Activated T-helper 17 cell treated with anti-CD3 and anti-CD28 coated beads, Interleukin-2, amount 50 U/mL, for 72 hours (primary cell): ENCODE measurements at regions not wholly inside any gene's neighbourhood (a gene's known extent, or its start where the extent isn't known, plus 50 kb on each side); places are given as distances from the start of the nearest gene placed in this dataset.

Source experiments
- ATAC-seq: fragments of 150-1000 bp; cut with Tn5 transposase; replicated peaks from 2 replicates; pipeline ENCODE4 v1.10.0; 2021; ENCODE audit warnings: mild to moderate bottlenecking, moderate library complexity
- H3K27ac Mint-ChIP-seq: one replicate; pipeline ENCODE4 v1.8.0; 2022; ENCODE audit warnings: mixed read lengths
- H3K27me3 Mint-ChIP-seq: one replicate; pipeline ENCODE4 v1.8.0; 2022; ENCODE audit warnings: mixed read lengths
- H3K36me3 Mint-ChIP-seq: one replicate; pipeline ENCODE4 v1.8.0; 2022; ENCODE audit warnings: low read depth, mild to moderate bottlenecking, mixed read lengths
- H3K4me1 Mint-ChIP-seq: one replicate; pipeline ENCODE4 v1.8.0; 2022; ENCODE audit warnings: mixed read lengths
- H3K4me3 Mint-ChIP-seq: one replicate; pipeline ENCODE4 v1.8.0; 2022; ENCODE audit warnings: mild to moderate bottlenecking, mixed read lengths
- H3K9me3 Mint-ChIP-seq: one replicate; pipeline ENCODE4 v1.8.0; 2022; ENCODE audit warnings: mixed read lengths

- H3K4me3 Mint-ChIP-seq, result no peak overlapping the region
- no peak for ATAC-seq
- H3K36me3 Mint-ChIP-seq, result no peaks in the 10 kb centered on the region
- no peaks in the 10 kb centered on the region for H3K4me1 Mint-ChIP-seq
- H3K27me3 Mint-ChIP-seq, result peaks cover 8% of the 10 kb centered on the region
- H3K27ac Mint-ChIP-seq, result no peak overlapping the region
- H3K9me3 Mint-ChIP-seq, result peaks cover 6% of the 10 kb centered on the region
Observed at GRCh38 chr22:49413146-49413545, 414.5 kb downstream of the BRD1 start.

DNA sequence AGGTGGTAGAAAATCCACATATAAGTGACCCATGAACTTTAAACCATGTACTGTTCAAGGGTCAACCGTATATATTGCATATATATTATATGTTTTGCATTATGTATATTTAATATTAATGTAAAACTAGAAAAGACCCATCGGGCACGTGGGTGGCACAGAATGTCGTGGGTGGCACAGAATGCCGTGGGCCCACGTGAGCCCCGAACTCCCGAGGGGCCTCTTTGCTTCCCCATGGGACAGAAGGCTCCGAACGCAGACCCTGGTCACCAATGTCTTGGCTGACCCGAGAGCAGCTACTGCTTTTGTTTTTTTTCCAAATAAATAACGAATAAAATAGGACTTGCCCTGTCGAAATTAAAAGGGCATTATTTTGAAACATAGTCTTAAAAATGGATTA lies 415.4 kb downstream of the BRD1 start:
- Mint-ChIP-seq H3K4me3 (no peak overlapping the region), H3K4me1 (no peaks in the 10 kb centered on the region), H3K27ac (no peak overlapping the region), H3K9me3 (peaks cover 6% of the 10 kb centered on the region), H3K27me3 (peaks cover 12% of the 10 kb centered on the region), H3K36me3 (no peaks in the 10 kb centered on the region)
- ATAC-seq, result no peak

GRCh38 chr22:49411236-49411635 lies 416.4 kb downstream of the BRD1 start:
- Mint-ChIP-seq H3K4me3 (no peak overlapping the region), H3K27me3 (peaks cover 18% of the 10 kb centered on the region), H3K27ac (no peak overlapping the region), H3K9me3 (peaks cover 6% of the 10 kb centered on the region), H3K36me3 (no peaks in the 10 kb centered on the region), H3K4me1 (no peaks in the 10 kb centered on the region)
- ATAC-seq, result no peak

- Mint-ChIP-seq H3K4me3 (no peak overlapping the region), H3K4me1 (no peaks in the 10 kb centered on the region)
Observed at GRCh38 chr22:49408102-49408836, 419.4 kb downstream of the BRD1 start.

DNA sequence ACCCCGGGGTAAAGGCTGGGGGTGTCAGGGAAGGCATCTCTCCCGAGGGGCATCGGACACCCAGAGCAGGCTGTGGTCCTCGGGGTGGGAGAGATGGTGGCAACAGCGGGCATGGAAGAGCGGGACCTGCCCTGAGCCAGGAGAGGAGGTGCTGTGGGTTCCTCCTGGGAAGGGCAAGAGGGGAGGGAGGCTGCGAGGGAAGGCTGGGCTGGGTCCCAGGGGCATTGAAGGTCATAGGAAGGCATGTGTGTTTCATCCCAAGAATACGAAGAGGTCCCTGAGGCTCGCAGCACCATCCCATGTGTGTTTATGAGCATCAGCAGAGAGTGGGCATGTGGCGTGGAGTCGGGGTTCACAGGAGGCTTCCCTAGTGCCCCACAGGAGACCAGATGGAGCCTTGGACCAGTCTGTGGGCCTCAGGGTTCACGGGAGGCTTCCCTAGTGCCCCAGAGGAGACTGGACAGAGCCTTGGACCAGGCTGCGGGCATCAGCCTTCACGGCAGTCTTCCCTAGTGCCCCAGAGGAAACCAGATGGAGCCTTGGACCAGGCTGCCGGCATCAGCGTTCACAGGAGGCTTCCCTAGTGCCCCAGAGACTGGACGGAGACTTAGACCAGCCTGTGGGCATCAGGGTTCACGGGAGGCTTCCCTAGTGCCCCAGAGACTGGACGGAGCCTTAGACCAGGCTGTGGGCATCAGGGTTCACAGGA lies 420.6 kb downstream of the BRD1 start:
- Mint-ChIP-seq H3K4me1 (no peaks in the 10 kb centered on the region), H3K27me3 (peaks cover 32% of the 10 kb centered on the region), H3K9me3 (peaks cover 6% of the 10 kb centered on the region), H3K4me3 (no peak overlapping the region), H3K36me3 (no peaks in the 10 kb centered on the region), H3K27ac (no peak overlapping the region)
- ATAC-seq, result no peak

More at GRCh38 chr22:49408102-49408836, 419.4 kb downstream of the BRD1 start:
- Mint-ChIP-seq H3K27ac (no peak overlapping the region), H3K36me3 (no peaks in the 10 kb centered on the region), H3K27me3 (peaks cover 30% of the 10 kb centered on the region), H3K9me3 (peaks cover 6% of the 10 kb centered on the region)
- ATAC-seq, result no peak

- Mint-ChIP-seq H3K36me3 (no peaks in the 10 kb centered on the region), H3K27me3 (peaks cover 29% of the 10 kb centered on the region), H3K4me3 (no peak overlapping the region), H3K9me3 (peaks cover 6% of the 10 kb centered on the region), H3K4me1 (no peaks in the 10 kb centered on the region), H3K27ac (no peak overlapping the region)
- no peak for ATAC-seq
Observed at GRCh38 chr22:49406047-49406650, 421.5 kb downstream of the BRD1 start.

- no peak overlapping the region for H3K4me3 Mint-ChIP-seq
- no peaks in the 10 kb centered on the region for H3K36me3 Mint-ChIP-seq
- no peaks in the 10 kb centered on the region for H3K4me1 Mint-ChIP-seq
- peaks cover 29% of the 10 kb centered on the region for H3K27me3 Mint-ChIP-seq
- H3K9me3 Mint-ChIP-seq, result peaks cover 6% of the 10 kb centered on the region
- ATAC-seq, result no peak
- no peak overlapping the region for H3K27ac Mint-ChIP-seq
Observed at GRCh38 chr22:49405590-49405989, 422.1 kb downstream of the BRD1 start.

DNA sequence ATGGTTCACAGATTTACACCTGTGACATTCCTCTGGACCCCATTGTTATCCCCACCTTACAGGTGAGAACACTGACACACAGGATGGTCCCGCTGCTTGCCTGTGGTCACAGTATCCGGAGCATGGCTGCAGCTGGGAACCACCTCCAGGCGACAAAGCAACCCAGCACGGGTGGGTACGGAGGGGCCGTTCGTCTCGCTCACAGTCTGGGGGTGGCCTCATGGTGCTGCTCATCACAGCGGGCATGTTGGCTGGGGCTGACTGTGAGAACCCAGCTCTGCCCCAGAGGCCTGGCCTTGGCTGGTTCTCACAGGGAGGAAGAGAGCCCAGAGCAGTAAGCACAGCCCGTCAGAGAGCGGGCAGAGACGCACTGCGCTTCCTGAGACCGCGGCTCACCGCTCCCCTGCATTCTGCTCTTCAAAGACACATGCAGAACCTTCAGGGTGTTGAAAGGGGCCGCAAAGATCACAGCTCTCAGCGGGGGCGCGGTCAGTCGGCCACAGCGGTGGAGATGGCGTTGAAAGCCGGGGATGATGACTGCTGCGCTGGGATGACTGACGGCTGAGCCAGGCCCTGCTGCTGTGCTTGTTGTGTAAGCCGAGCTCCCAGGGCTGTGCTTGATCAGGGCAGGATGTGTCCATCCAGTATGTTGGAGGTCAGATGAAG lies 423.0 kb downstream of the BRD1 start:
- Mint-ChIP-seq H3K27me3 (peaks cover 29% of the 10 kb centered on the region), H3K9me3 (peaks cover 5% of the 10 kb centered on the region), H3K27ac (no peak overlapping the region), H3K4me1 (no peaks in the 10 kb centered on the region), H3K36me3 (no peaks in the 10 kb centered on the region), H3K4me3 (no peak overlapping the region)
- ATAC-seq, result no peak

DNA sequence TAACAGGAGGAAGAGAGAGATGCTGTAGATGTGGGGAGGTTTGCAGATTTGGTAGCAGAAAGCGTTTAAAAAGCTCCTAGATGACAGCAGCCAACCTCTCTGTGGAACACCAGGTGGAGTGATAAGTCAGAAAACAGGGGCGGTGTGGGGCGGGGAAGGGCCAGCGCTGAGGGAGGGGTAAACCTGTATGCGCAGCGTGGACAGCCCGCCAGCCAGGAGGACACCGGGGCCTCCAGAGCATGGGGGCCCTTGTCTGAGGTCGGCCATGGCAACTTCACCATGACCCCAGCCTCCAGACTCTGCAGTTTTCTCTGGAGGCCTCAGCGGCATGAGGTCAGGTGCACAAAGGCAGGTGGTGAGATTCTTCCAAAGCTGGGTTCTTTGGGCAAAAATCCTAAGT lies 423.7 kb downstream of the BRD1 start:
- H3K36me3 Mint-ChIP-seq, result no peaks in the 10 kb centered on the region
- H3K27me3 Mint-ChIP-seq, result peaks cover 24% of the 10 kb centered on the region
- H3K27ac Mint-ChIP-seq, result no peak overlapping the region
- H3K4me3 Mint-ChIP-seq, result no peak overlapping the region
- ATAC-seq, result no peak
- H3K4me1 Mint-ChIP-seq, result no peaks in the 10 kb centered on the region
- H3K9me3 Mint-ChIP-seq, result no peaks in the 10 kb centered on the region

GRCh38 chr22:49403102-49403501 lies 424.6 kb downstream of the BRD1 start:
- Mint-ChIP-seq H3K36me3 (no peaks in the 10 kb centered on the region), H3K9me3 (no peaks in the 10 kb centered on the region), H3K27ac (no peak overlapping the region), H3K4me3 (no peak overlapping the region), H3K4me1 (no peaks in the 10 kb centered on the region), H3K27me3 (peaks cover 24% of the 10 kb centered on the region)
- ATAC-seq, result no peak

DNA sequence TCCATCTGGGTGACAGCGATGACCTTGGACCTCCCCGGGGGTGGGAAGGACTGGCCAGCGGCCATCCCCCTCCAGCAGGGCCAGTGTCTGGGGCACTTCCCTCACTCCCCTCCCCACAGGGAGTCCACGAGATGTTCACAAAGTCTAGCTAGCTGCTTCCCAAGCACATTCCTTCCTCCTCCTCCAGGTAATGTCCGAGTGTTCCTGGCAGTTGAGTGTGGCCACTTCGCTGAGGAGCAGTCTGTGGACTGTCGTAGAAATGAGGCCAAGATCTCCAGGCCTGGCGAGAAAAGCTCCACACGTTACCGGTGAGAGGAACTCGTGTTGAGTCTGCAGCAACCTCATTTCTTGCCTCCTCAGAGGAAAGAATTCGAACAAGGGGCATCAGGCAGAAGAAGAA lies 425.5 kb downstream of the BRD1 start:
- H3K4me3 Mint-ChIP-seq, result no peak overlapping the region
- no peaks in the 10 kb centered on the region for H3K4me1 Mint-ChIP-seq
- H3K27me3 Mint-ChIP-seq, result peaks cover 20% of the 10 kb centered on the region
- H3K27ac Mint-ChIP-seq, result no peak overlapping the region
- H3K36me3 Mint-ChIP-seq, result no peaks in the 10 kb centered on the region
- ATAC-seq, result no peak
- H3K9me3 Mint-ChIP-seq, result no peaks in the 10 kb centered on the region

GRCh38 chr22:49400941-49401598 lies 426.6 kb downstream of the BRD1 start:
- Mint-ChIP-seq H3K4me1 (no peaks in the 10 kb centered on the region), H3K27ac (no peak overlapping the region), H3K4me3 (no peak overlapping the region), H3K9me3 (no peaks in the 10 kb centered on the region), H3K36me3 (no peaks in the 10 kb centered on the region), H3K27me3 (peaks cover 14% of the 10 kb centered on the region)
- no peak for ATAC-seq

DNA sequence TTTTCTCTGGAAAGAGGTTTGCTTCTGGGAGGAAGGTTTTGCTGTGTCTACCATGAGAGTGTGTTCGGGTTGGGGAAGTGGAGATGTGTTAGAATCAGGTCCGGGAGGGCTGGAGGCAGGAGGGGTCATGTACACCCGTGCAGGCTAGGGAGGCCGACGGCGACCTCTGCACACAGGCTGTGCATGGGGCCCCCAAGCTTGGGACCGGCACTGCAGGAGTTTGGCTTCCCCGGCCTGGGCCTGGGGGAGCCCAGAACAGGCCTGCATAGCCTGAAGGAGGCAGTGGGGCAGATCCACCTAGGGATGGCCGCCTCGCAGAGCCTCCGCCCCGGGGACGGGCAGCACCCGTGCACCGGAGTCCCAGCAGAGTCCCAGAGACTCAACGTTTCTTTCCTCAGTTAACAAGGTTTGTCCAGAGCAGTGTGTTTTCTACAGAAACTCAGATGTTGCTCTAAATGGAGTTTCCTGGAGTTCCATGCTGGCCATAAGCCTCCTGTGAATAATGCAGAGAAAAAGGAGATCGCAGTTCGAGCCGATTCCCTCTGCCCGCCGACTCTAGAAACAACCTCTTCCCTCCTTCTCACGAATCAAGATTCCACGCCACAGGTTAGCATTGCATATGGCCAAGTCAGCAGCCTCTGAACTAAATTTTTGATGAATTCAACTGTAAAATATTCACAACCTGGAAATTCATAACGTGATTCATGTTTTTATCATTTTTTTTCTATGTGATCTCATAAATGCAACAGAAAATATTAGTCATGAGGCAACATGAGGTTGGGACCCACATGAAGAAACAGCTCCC lies 427.3 kb downstream of the BRD1 start:
- Mint-ChIP-seq H3K4me1 (no peaks in the 10 kb centered on the region), H3K4me3 (no peak overlapping the region), H3K36me3 (no peaks in the 10 kb centered on the region), H3K27me3 (peaks cover 14% of the 10 kb centered on the region), H3K9me3 (no peaks in the 10 kb centered on the region), H3K27ac (no peak overlapping the region)
- ATAC-seq, result no peak

- peaks cover 11% of the 10 kb centered on the region for H3K27me3 Mint-ChIP-seq
- peaks cover 4% of the 10 kb centered on the region for H3K9me3 Mint-ChIP-seq
- no peak overlapping the region for H3K4me3 Mint-ChIP-seq
- no peaks in the 10 kb centered on the region for H3K36me3 Mint-ChIP-seq
- no peaks in the 10 kb centered on the region for H3K4me1 Mint-ChIP-seq
- H3K27ac Mint-ChIP-seq, result no peak overlapping the region
- ATAC-seq, result no peak
Observed at GRCh38 chr22:49398646-49399045, 429.0 kb downstream of the BRD1 start.
